ENCODE measurements at regions not wholly inside any gene's neighbourhood (a gene's known extent, or its start where the extent isn't known, plus 50 kb on each side); places are given as distances from the start of the nearest gene placed in this dataset.

DNA sequence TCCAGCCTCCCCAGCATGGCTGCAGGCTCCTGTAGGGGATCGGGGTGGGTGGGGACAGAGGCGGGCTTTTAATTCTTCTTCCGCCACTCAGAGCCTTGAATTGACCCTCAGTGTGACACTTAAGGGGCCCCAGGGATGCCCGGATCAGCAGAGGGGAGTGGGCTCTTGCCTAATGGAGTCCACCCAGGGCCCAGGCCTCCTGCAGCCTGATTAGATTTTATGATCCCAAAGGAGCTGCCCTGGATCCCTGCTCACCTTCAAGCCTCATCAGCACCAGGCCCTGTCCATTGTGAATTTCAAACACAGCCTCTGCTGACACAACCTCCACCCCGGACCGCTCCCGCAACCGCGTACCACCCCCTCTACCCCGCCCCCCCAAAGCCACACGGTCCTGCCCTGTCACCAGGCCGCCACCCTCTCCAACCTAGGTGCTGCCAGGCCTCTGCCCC is 214.1 kb upstream of the IER5L start:
- TF ChIP-seq CTCF (IDR thresholded peaks at IDR 0.05; ENCODE audit: low read depth, low read length), result no peak
- no peak for TF ChIP-seq EZH2phosphoT487 (IDR thresholded peaks at IDR 0.05; ENCODE audit: low read depth)
- Histone ChIP-seq H3K4me1 (ENCODE audit: low read length) (no peaks in the 10 kb centered on the region), H3K4me2 (ENCODE audit: low read length) (no peak overlapping the region), H3K4me3 (ENCODE audit: low read length) (no peak overlapping the region), H4K20me1 (ENCODE audit: insufficient read depth, low read length) (no peaks in the 10 kb centered on the region), H3K27ac (ENCODE audit: low read length) (no peak overlapping the region), H2AFZ (ENCODE audit: low read depth, low read length) (no peak overlapping the region), H3K9me3 (ENCODE audit: insufficient read depth, low read length) (no peaks in the 10 kb centered on the region), H3K9ac (ENCODE audit: low read length) (no peak overlapping the region), H3K27me3 (ENCODE audit: low read depth, low read length) (0 out of 2 replicates have a peak, but pooled peaks cover 7% of the 10 kb centered on the region), H3K36me3 (replicated peaks; ENCODE audit: low read depth, low read length) (no peaks in the 10 kb centered on the region), H3K79me2 (ENCODE audit: low read length) (no peaks in the 10 kb centered on the region)

DNA sequence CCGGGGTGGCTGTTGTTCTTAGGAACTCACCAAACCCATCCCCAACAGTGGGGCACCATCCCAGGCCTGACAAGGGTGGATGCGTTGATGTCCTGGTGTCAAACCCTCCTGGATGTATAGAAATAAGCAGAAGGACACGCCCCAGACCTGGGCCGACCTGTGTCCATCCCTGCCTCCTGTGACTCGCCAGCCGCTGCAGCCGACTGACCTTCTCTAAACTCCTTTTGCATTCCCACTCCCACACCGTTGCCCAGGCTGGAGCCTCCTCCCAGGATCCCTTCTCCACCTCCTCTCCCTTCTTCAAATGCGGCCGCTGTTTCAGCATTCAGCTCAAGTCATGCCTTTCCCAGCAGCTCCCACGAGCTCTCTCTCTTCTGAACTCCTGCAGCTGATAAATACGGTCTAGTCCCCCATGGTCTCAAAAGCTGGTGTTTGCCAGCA is 213.2 kb upstream of the IER5L start:
- TF ChIP-seq EZH2phosphoT487 (IDR thresholded peaks at IDR 0.05; ENCODE audit: low read depth) (no peak), CTCF (IDR thresholded peaks at IDR 0.05; ENCODE audit: low read depth, low read length) (no peak)
- H3K4me3 ChIP-seq (ENCODE audit: low read length), result no peak overlapping the region
- no peaks in the 10 kb centered on the region for H3K79me2 ChIP-seq (ENCODE audit: low read length)
- no peak overlapping the region for H2AFZ ChIP-seq (ENCODE audit: low read depth, low read length)
- no peak overlapping the region for H3K4me2 ChIP-seq (ENCODE audit: low read length)
- H3K9ac ChIP-seq (ENCODE audit: low read length), result no peak overlapping the region
- no peaks in the 10 kb centered on the region for H4K20me1 ChIP-seq (ENCODE audit: insufficient read depth, low read length)
- no peak overlapping the region for H3K27ac ChIP-seq (ENCODE audit: low read length)
- H3K36me3 ChIP-seq (replicated peaks; ENCODE audit: low read depth, low read length), result no peaks in the 10 kb centered on the region
- 0 out of 2 replicates have a peak, but pooled peaks cover 7% of the 10 kb centered on the region for H3K27me3 ChIP-seq (ENCODE audit: low read depth, low read length)
- no peaks in the 10 kb centered on the region for H3K9me3 ChIP-seq (ENCODE audit: insufficient read depth, low read length)
- H3K4me1 ChIP-seq (ENCODE audit: low read length), result no peaks in the 10 kb centered on the region

DNA sequence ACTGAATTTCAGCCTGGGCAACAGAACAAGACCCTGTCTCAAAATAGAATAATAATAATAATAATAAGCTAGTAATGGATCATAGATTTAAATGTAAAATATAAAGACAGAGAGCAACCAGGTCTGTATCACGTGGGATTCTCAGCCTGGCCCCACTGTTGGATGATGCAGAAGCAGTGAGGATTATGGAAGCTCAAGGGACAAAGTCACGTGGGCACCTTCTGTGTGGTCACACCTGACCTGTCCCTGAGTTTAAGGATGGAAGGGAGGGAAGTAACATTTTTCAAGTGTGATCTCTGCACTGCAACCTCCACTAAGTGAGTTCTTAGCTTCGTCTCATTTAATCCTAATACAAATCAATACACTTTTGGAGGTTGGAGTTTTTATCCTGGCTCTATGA is 212.5 kb upstream of the IER5L start:
- Histone ChIP-seq H3K4me3 (ENCODE audit: low read length) (no peak overlapping the region), H3K4me1 (ENCODE audit: low read length) (no peaks in the 10 kb centered on the region), H3K27me3 (ENCODE audit: low read depth, low read length) (0 out of 2 replicates have a peak, but pooled peaks cover 7% of the 10 kb centered on the region), H3K4me2 (ENCODE audit: low read length) (no peak overlapping the region), H3K9me3 (ENCODE audit: insufficient read depth, low read length) (no peaks in the 10 kb centered on the region), H3K9ac (ENCODE audit: low read length) (no peak overlapping the region), H3K36me3 (replicated peaks; ENCODE audit: low read depth, low read length) (no peaks in the 10 kb centered on the region), H2AFZ (ENCODE audit: low read depth, low read length) (no peak overlapping the region), H4K20me1 (ENCODE audit: insufficient read depth, low read length) (no peaks in the 10 kb centered on the region), H3K27ac (ENCODE audit: low read length) (no peak overlapping the region), H3K79me2 (ENCODE audit: low read length) (no peaks in the 10 kb centered on the region)
- TF ChIP-seq CTCF (IDR thresholded peaks at IDR 0.05; ENCODE audit: low read depth, low read length) (no peak), EZH2phosphoT487 (IDR thresholded peaks at IDR 0.05; ENCODE audit: low read depth) (no peak)

- H3K4me2 ChIP-seq (ENCODE audit: low read length), result no peak overlapping the region
- H3K9ac ChIP-seq (ENCODE audit: low read length), result no peak overlapping the region
- H3K27ac ChIP-seq (ENCODE audit: low read length), result no peak overlapping the region
- TF ChIP-seq CTCF (IDR thresholded peaks at IDR 0.05; ENCODE audit: low read depth, low read length) (no peak), EZH2phosphoT487 (IDR thresholded peaks at IDR 0.05; ENCODE audit: low read depth) (no peak)
- H3K4me1 ChIP-seq (ENCODE audit: low read length), result peaks cover 9% of the 10 kb centered on the region
- no peak overlapping the region for H3K4me3 ChIP-seq (ENCODE audit: low read length)
- H3K9me3 ChIP-seq (ENCODE audit: insufficient read depth, low read length), result no peaks in the 10 kb centered on the region
- no peaks in the 10 kb centered on the region for H3K79me2 ChIP-seq (ENCODE audit: low read length)
- no peaks in the 10 kb centered on the region for H3K36me3 ChIP-seq (replicated peaks; ENCODE audit: low read depth, low read length)
- no peaks in the 10 kb centered on the region for H4K20me1 ChIP-seq (ENCODE audit: insufficient read depth, low read length)
- no peak overlapping the region for H2AFZ ChIP-seq (ENCODE audit: low read depth, low read length)
- H3K27me3 ChIP-seq (ENCODE audit: low read depth, low read length), result 0 out of 2 replicates have a peak, but pooled peaks cover 7% of the 10 kb centered on the region
Measured at GRCh38 chr9:129387822-129388221, 209.8 kb upstream of the IER5L start.
